Muscle layer of colon (tissue), 2 donors: ENCODE measurements at regions not wholly inside any gene's neighbourhood (a gene's known extent, or its start where the extent isn't known, plus 50 kb on each side); places are given as distances from the start of the nearest gene placed in this dataset.
"Not testable (repeated sequence)": the region's sequence is repeated elsewhere in the genome, so short reads cannot be mapped to it uniquely, and the experiment has no call there.

Experiments
- H3K27ac ChIP-seq: one replicate; pipeline ENCODE4 v1.7.0; 2013; ENCODE audit warnings: low read depth, mild to moderate bottlenecking, low read length, moderate library complexity
- H3K27me3 ChIP-seq, 2 donors: one replicate each; pipeline ENCODE4 v1.7.0; 2013; ENCODE audit warnings: low read length in 2 of 2, mild to moderate bottlenecking in 2 of 2; ENCODE audit not compliant: insufficient read depth in 2 of 2, control insufficient read depth in 1 of 2
- H3K36me3 ChIP-seq: one replicate; pipeline ENCODE4 v1.7.0; 2013; ENCODE audit warnings: mild to moderate bottlenecking, low read length; ENCODE audit not compliant: insufficient read depth
- H3K4me1 ChIP-seq: one replicate; pipeline ENCODE4 v1.7.0; 2013; ENCODE audit warnings: mild to moderate bottlenecking, low read length; ENCODE audit not compliant: insufficient read depth
- H3K4me3 ChIP-seq, 2 donors: one replicate each; pipeline ENCODE4 v1.7.0; 2013; ENCODE audit warnings: low read length in 2 of 2, low read depth in 1 of 2, mild to moderate bottlenecking in 1 of 2, moderate library complexity in 1 of 2
- H3K9ac ChIP-seq: one replicate; pipeline ENCODE4 v1.7.0; 2013; ENCODE audit warnings: low read length
- H3K9me3 ChIP-seq: one replicate; pipeline ENCODE4 v1.7.0; 2013; ENCODE audit warnings: mild to moderate bottlenecking, low read length
- donor health status: abdominal sarcoma.
- donor health status: Adenocarcinoma of cecum.

GRCh38 chr6:14889188-14889587 is 356.7 kb upstream of the JARID2 start:
- Histone ChIP-seq H3K4me3 (no peak overlapping the region), H3K36me3 (no peaks in the 10 kb centered on the region), H3K4me1 (no peaks in the 10 kb centered on the region), H3K9me3 (no peaks in the 10 kb centered on the region), H3K9ac (no peak overlapping the region), H3K27me3 (no peaks in the 10 kb centered on the region), H3K27ac (no peak overlapping the region)

GRCh38 chr6:14889611-14890593 is 356.0 kb upstream of the JARID2 start:
- Histone ChIP-seq H3K4me1 (no peaks in the 10 kb centered on the region), H3K27me3 (no peaks in the 10 kb centered on the region), H3K9me3 (no peaks in the 10 kb centered on the region), H3K36me3 (no peaks in the 10 kb centered on the region), H3K9ac (no peak overlapping the region), H3K4me3 (no peak overlapping the region), H3K27ac (no peak overlapping the region)

- not testable (repeated sequence) for H3K27ac ChIP-seq, H3K4me1 ChIP-seq
Measured at GRCh38 chr6:14891820-14892375, 354.0 kb upstream of the JARID2 start.

GRCh38 chr6:14894105-14894504 is 351.8 kb upstream of the JARID2 start:
- Histone ChIP-seq H3K9me3 (no peaks in the 10 kb centered on the region), H3K36me3 (no peaks in the 10 kb centered on the region), H3K27me3 (no peaks in the 10 kb centered on the region), H3K4me3 (no peak overlapping the region), H3K27ac (no peak overlapping the region), H3K9ac (no peak overlapping the region), H3K4me1 (no peaks in the 10 kb centered on the region)

More at GRCh38 chr6:14891820-14892375, 354.0 kb upstream of the JARID2 start:
- H3K9ac ChIP-seq, H3K4me3 ChIP-seq, H3K9me3 ChIP-seq, H3K36me3 ChIP-seq, H3K27me3 ChIP-seq: not testable (repeated sequence)

GRCh38 chr6:14896475-14896874 is 349.4 kb upstream of the JARID2 start:
- Histone ChIP-seq H3K36me3 (no peaks in the 10 kb centered on the region), H3K27me3 (no peaks in the 10 kb centered on the region), H3K9ac (no peak overlapping the region), H3K4me3 (no peak overlapping the region), H3K4me1 (no peaks in the 10 kb centered on the region), H3K27ac (no peak overlapping the region), H3K9me3 (no peaks in the 10 kb centered on the region)

GRCh38 chr6:14897831-14898230 is 348.0 kb upstream of the JARID2 start:
- Histone ChIP-seq H3K27me3 (no peaks in the 10 kb centered on the region), H3K4me3 (no peak overlapping the region), H3K9me3 (no peaks in the 10 kb centered on the region), H3K9ac (no peak overlapping the region), H3K27ac (no peak overlapping the region), H3K4me1 (no peaks in the 10 kb centered on the region), H3K36me3 (no peaks in the 10 kb centered on the region)

GRCh38 chr6:14899441-14899840 is 346.4 kb upstream of the JARID2 start:
- not testable (repeated sequence) for H3K36me3 ChIP-seq, H3K4me1 ChIP-seq, H3K9ac ChIP-seq, H3K27me3 ChIP-seq, H3K4me3 ChIP-seq, H3K27ac ChIP-seq, H3K9me3 ChIP-seq

- Histone ChIP-seq H3K36me3 (no peaks in the 10 kb centered on the region), H3K9ac (no peak overlapping the region), H3K27ac (no peak overlapping the region), H3K4me1 (no peaks in the 10 kb centered on the region), H3K27me3 (no peaks in the 10 kb centered on the region), H3K4me3 (no peak overlapping the region), H3K9me3 (no peaks in the 10 kb centered on the region)
Measured at GRCh38 chr6:14900919-14901318, 344.9 kb upstream of the JARID2 start.

GRCh38 chr6:14903176-14904038 is 342.5 kb upstream of the JARID2 start:
- no peaks in the 10 kb centered on the region for H3K27me3 ChIP-seq
- H3K9me3 ChIP-seq: no peaks in the 10 kb centered on the region
- no peak overlapping the region for H3K4me3 ChIP-seq
- H3K27ac ChIP-seq: no peak overlapping the region
- no peak overlapping the region for H3K9ac ChIP-seq
- H3K4me1 ChIP-seq: no peaks in the 10 kb centered on the region
- no peaks in the 10 kb centered on the region for H3K36me3 ChIP-seq

- H3K36me3 ChIP-seq: no peaks in the 10 kb centered on the region
- no peaks in the 10 kb centered on the region for H3K9me3 ChIP-seq
- no peak overlapping the region for H3K4me3 ChIP-seq
- H3K27ac ChIP-seq: no peak overlapping the region
- no peak overlapping the region for H3K9ac ChIP-seq
- H3K4me1 ChIP-seq: no peaks in the 10 kb centered on the region
- H3K27me3 ChIP-seq: no peaks in the 10 kb centered on the region
Measured at GRCh38 chr6:14905201-14905600, 340.7 kb upstream of the JARID2 start.

GRCh38 chr6:14906621-14907020 is 339.2 kb upstream of the JARID2 start:
- Histone ChIP-seq H3K36me3 (no peaks in the 10 kb centered on the region), H3K9me3 (no peaks in the 10 kb centered on the region), H3K4me1 (no peaks in the 10 kb centered on the region), H3K4me3 (no peak overlapping the region), H3K9ac (no peak overlapping the region), H3K27ac (no peak overlapping the region), H3K27me3 (no peaks in the 10 kb centered on the region)
